ENCODE measurements at regions not wholly inside any gene's neighbourhood (a gene's known extent, or its start where the extent isn't known, plus 50 kb on each side); places are given as distances from the start of the nearest gene placed in this dataset.

DNA sequence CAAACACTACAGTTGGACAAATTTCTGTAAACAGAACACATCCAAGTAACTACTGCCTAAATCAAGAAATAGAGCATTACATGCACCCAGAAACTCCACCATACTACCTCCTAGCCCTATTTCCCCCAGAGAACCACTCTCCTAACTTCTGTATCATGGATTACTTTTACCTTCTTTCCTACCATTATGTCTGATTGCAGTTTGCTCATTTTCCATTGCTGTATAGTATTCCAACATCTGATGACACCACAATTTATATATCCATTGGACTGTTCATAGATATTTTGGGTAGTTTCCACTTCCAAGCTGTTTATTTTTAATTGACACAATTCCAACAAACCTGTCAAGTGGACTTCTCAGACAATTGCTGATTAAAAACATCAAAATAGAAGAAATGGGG lies 271.1 kb downstream of the CDC5L start:
- peaks cover 3% of the 10 kb centered on the region for H3K9me3 Mint-ChIP-seq

DNA sequence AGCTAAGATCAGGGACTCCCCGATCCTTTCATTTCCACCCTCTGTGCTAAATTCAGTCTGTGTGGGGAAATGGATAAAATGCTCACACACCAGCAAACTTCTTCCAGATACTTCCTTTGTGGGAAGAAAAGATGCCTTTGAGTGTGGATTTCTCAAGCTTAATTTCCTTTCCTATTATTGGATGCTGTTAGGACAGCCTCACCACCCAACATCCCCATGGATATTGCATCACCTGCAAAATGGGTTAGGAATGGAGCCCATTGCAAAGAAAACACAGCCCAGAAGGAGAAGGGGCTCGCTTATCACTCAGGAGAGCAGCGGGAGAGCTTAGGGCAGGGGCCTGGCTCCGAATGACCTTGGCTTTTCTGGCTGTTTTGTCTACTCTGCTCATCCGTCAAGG lies 272.2 kb downstream of the CDC5L start:
- peaks cover 15% of the 10 kb centered on the region for H3K4me1 Mint-ChIP-seq (ENCODE audit: low read depth)
- H3K27me3 Mint-ChIP-seq, result no peaks in the 10 kb centered on the region
- H3K9me3 Mint-ChIP-seq, result peaks cover 3% of the 10 kb centered on the region
- H3K36me3 Mint-ChIP-seq (ENCODE audit: low read depth), result no peaks in the 10 kb centered on the region
- H3K4me3 Mint-ChIP-seq, result no peak overlapping the region
- no peak overlapping the region for H3K27ac Mint-ChIP-seq

More for the DNA sequence above, 271.1 kb downstream of the CDC5L start:
- Mint-ChIP-seq H3K4me3 (no peak overlapping the region), H3K27ac (no peak overlapping the region), H3K36me3 (ENCODE audit: low read depth) (no peaks in the 10 kb centered on the region), H3K4me1 (ENCODE audit: low read depth) (peaks cover 19% of the 10 kb centered on the region), H3K27me3 (peaks cover 4% of the 10 kb centered on the region)

DNA sequence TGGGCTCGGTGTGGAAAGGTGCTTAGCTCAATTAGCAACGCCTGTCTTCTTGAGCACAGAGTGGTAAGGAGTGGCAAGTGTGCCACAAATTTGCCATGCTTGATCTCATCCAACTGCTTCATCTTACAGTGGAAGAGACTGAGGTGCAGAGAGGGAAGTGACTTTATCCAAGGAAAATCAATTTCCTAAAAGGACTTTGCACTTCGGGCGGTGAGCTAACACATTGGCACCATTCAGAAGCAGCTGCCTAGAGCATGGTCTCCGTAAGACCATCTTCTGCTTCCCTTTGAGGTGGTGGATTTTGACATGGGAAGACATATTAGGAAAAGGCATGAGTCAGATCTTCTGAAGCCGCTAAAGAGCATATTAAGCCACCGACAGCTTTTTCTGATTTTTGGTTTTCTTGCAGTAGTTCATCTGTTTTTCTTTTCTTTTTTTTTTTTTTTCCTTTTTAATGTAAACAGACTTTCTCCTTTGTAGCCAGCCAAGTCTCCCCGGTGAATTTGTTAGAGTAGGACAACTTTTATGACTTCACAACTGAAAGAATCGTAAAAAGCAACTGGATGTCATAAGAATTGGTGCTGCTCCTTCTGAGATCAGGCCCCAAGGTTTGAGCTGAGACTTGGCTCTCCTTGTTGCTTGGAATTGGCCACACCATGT lies 273.2 kb downstream of the CDC5L start:
- Mint-ChIP-seq H3K9me3 (peaks cover 3% of the 10 kb centered on the region), H3K27ac (no peak overlapping the region), H3K36me3 (ENCODE audit: low read depth) (no peaks in the 10 kb centered on the region), H3K27me3 (no peaks in the 10 kb centered on the region), H3K4me1 (ENCODE audit: low read depth) (peaks cover 8% of the 10 kb centered on the region), H3K4me3 (no peak overlapping the region)

DNA sequence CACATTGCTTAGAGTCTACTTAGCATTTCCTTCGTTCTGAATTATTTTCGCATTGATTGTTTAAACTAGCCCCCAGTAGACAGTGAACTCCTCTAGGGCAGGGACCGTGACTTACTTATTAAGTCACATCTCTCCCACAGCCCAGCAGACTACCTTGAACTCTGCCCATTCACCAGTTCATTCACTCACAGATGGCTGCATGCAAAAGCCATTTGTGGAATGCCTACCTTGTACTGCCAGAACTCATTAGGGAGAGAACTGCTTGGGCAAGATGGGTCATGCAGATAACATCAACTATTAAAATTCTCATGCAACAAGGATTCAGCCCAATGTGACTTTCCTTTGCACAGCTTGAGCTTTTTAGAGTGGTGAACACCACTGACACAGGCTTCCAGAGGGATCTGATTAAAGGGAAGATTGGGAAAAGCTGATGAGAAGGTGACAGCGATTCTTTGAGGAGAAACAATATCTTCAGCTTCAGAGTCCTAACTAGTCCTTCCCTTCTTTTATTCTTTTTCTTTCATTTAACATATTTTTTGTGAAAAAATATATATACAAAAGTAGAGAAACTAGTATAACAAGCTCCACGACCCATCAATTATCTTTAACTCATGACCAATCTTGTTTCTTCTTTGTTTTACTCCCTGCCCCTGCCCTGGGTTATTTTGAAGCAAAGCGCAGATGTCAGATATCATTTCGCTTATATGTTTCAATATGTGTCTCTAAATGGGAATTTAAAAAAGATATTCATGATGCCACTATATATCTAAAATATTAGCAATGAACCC lies 273.9 kb downstream of the CDC5L start:
- H3K27me3 Mint-ChIP-seq, result no peaks in the 10 kb centered on the region
- no peak overlapping the region for H3K4me3 Mint-ChIP-seq
- peaks cover 8% of the 10 kb centered on the region for H3K4me1 Mint-ChIP-seq (ENCODE audit: low read depth)
- peaks cover 3% of the 10 kb centered on the region for H3K9me3 Mint-ChIP-seq
- H3K27ac Mint-ChIP-seq, result no peak overlapping the region
- H3K36me3 Mint-ChIP-seq (ENCODE audit: low read depth), result no peaks in the 10 kb centered on the region

DNA sequence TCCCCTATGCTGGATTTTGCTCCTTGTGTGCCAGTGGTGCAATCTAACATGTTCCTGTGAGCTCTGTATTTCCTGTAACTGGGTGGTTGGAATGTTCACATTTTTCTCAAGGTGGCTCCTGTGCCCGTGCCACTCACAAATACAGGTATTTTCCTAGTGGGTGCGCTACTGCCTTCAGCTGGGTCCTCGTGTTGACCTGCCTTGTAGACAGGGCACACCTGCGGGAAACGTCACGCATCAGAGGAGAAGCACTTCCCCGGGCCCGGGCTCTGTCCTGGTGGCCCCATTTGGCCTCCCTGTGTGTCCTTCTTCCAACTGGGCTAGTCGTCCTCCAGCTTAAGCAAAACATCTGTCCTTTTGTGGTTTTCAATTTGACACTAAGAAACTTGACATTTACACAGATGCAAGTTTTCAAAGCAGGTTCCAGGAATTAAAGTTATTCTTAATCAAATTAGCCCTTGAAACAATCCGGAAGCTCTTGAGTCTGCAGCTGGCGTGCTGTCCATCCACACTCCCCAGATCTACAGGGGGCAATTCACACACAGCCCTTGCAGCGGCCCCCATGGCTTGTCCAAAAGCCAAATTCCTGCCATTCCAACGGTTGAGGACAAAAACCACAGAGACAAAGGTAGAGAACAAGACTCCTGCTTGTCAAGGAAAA lies 275.1 kb downstream of the CDC5L start:
- H3K4me1 Mint-ChIP-seq (ENCODE audit: low read depth), result peaks cover 8% of the 10 kb centered on the region
- no peaks in the 10 kb centered on the region for H3K27me3 Mint-ChIP-seq
- H3K36me3 Mint-ChIP-seq (ENCODE audit: low read depth), result no peaks in the 10 kb centered on the region
- H3K9me3 Mint-ChIP-seq, result peaks cover 3% of the 10 kb centered on the region
- no peak overlapping the region for H3K4me3 Mint-ChIP-seq
- H3K27ac Mint-ChIP-seq, result peak overlapping the region; percentile 53

DNA sequence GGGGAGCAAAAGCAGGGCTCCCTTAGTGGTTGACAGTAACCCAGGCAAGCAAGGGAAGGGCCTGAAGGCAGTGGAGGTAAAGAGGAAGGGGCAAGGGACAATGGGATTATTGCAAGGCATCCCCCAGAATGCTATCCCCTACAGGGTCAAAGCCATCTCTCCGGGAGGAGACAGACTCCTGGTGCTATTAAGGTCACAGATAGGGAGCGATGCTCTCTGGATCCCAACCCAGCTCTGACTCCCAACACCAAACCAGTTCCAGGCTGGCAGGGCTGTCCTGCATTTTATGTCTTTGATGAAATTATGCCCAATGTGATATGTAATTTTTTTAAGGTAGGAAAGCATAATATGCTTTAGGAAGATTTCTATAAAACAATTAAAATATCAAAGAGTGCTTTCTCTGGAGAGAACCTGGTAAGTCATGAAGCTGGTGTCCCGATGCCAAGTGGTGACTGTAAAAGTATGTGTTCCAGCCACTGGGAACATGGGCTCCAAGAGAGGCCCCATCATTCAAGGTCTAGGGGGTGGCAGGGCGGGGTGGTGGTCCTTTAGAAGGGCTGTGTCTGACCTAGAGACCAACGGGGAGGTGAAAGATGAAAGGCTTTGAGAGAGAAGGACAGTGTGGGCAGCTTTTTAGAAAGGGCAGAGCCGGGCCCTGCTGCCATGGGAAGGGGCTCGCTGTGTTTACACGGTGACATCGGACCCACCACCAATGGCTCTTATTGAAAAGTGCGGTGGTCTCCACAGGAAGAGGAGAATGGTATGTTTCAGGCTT lies 276.5 kb downstream of the CDC5L start:
- H3K9me3 Mint-ChIP-seq, result no peaks in the 10 kb centered on the region
- H3K27ac Mint-ChIP-seq, result no peak overlapping the region
- no peaks in the 10 kb centered on the region for H3K27me3 Mint-ChIP-seq
- no peaks in the 10 kb centered on the region for H3K36me3 Mint-ChIP-seq (ENCODE audit: low read depth)
- H3K4me1 Mint-ChIP-seq (ENCODE audit: low read depth), result peaks cover 8% of the 10 kb centered on the region
- no peak overlapping the region for H3K4me3 Mint-ChIP-seq

DNA sequence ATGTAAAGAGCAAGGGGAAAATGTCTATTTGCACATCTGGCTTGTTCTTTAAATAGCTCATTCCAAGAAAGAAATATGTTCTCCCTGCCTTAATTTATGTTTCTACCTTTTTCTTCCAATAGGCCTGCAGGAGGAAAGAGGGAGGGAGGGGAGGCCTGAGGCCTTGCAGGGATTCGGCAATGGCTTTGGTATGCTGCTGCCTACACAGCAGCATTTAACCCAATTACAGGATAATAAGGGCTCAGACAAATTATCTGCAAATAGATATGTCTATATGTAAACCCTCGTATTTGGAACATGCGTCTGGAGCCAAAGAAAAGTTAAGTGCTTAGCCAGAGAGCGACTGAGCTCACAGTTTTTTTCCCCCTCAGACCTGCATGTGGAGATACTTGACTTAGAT lies 277.2 kb downstream of the CDC5L start:
- no peak overlapping the region for H3K27ac Mint-ChIP-seq
- no peaks in the 10 kb centered on the region for H3K27me3 Mint-ChIP-seq
- H3K4me1 Mint-ChIP-seq (ENCODE audit: low read depth), result peaks cover 8% of the 10 kb centered on the region
- no peak overlapping the region for H3K4me3 Mint-ChIP-seq
- no peaks in the 10 kb centered on the region for H3K9me3 Mint-ChIP-seq
- H3K36me3 Mint-ChIP-seq (ENCODE audit: low read depth), result no peaks in the 10 kb centered on the region

DNA sequence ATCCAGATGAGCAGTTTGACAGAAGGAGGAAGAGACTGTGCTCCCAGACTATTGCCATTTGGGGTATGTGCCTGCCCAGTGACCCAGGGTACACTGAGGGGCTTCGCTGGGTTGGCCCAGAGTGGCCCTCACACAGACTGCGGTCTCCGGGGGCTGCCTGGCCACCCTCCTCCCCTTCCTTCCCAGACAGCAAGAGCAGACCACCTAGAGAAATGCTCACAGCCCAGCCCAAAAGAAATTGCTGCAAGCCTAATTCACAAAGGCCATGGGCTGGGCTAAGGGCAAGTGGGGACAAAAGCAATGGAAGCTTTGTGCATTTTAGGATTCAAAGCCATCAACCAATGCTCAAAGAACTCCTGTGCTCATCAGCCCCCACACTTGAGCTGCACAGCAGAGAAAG lies 277.6 kb downstream of the CDC5L start:
- Mint-ChIP-seq H3K4me1 (ENCODE audit: low read depth) (peaks cover 8% of the 10 kb centered on the region), H3K27ac (no peak overlapping the region)

DNA sequence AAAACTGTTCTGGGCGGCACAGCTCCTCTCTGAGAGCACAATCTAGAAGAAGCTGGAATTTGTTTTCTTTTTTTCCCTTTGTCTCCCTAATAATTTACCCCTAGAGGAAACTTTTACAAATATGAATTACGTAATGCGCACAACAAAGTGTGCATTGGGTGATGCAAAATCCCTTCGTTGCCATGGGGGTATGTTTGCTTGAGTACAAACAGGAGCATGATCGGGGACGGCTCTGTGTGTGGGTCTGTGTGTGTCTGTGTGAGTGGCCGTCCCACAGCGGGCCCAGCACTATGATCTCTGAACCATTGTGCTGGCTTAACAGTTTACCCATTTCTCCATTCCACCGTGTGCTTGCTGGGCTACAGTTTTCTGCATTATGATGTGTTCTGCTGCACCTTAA lies 278.2 kb downstream of the CDC5L start:
- Mint-ChIP-seq H3K36me3 (ENCODE audit: low read depth) (no peaks in the 10 kb centered on the region), H3K4me1 (ENCODE audit: low read depth) (peaks cover 8% of the 10 kb centered on the region), H3K4me3 (no peak overlapping the region), H3K27ac (no peak overlapping the region), H3K27me3 (no peaks in the 10 kb centered on the region), H3K9me3 (no peaks in the 10 kb centered on the region)

More for the DNA sequence above, 277.6 kb downstream of the CDC5L start:
- Mint-ChIP-seq H3K27me3 (no peaks in the 10 kb centered on the region), H3K36me3 (ENCODE audit: low read depth) (no peaks in the 10 kb centered on the region), H3K4me3 (no peak overlapping the region), H3K9me3 (no peaks in the 10 kb centered on the region)

DNA sequence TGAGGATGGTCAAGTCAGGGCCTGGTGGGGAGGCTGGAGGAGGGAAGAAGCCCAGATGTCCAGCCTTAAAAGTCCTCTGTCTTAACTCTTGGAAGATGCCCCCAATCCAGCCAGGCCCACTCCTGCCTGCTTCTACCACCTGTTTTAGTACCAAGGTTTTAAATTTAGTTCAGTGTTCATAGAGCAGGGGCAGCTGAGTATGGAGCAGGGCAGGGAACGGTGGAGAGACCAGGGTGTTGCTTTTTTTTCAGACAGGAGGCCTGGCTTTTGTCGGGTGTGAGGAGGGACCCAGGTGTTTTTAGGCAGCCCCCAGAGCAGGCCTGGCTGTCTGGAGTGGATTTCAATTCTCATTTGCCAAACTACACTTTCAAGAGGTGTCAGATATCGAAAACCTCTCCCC lies 278.8 kb downstream of the CDC5L start:
- H3K9me3 Mint-ChIP-seq, result no peaks in the 10 kb centered on the region
- no peaks in the 10 kb centered on the region for H3K27me3 Mint-ChIP-seq
- H3K4me1 Mint-ChIP-seq (ENCODE audit: low read depth), result peaks cover 8% of the 10 kb centered on the region
- no peak overlapping the region for H3K27ac Mint-ChIP-seq
- no peaks in the 10 kb centered on the region for H3K36me3 Mint-ChIP-seq (ENCODE audit: low read depth)
- no peak overlapping the region for H3K4me3 Mint-ChIP-seq

DNA sequence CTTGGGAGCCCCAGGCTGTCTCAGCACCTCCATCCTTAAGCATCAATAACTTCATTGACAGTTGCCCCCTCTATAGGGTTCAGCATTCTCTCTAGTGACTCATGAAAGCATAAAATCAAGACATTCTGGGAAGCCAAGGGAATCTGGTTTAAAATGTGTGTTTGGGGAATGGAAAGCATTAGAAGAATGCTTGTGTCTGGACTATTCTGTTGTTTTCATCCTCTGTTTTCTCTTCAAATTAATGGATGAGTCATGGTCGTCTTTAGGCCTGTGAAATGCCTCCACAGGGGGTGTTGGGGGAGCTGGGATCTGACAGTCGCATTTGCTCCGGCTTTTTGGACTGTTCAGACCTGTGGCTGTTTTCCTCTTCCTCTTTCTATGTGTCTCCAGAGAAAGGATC lies 279.7 kb downstream of the CDC5L start:
- no peaks in the 10 kb centered on the region for H3K27me3 Mint-ChIP-seq
- H3K9me3 Mint-ChIP-seq, result no peaks in the 10 kb centered on the region
- no peaks in the 10 kb centered on the region for H3K36me3 Mint-ChIP-seq (ENCODE audit: low read depth)
- no peak overlapping the region for H3K27ac Mint-ChIP-seq
- H3K4me1 Mint-ChIP-seq (ENCODE audit: low read depth), result peaks cover 8% of the 10 kb centered on the region
- no peak overlapping the region for H3K4me3 Mint-ChIP-seq

DNA sequence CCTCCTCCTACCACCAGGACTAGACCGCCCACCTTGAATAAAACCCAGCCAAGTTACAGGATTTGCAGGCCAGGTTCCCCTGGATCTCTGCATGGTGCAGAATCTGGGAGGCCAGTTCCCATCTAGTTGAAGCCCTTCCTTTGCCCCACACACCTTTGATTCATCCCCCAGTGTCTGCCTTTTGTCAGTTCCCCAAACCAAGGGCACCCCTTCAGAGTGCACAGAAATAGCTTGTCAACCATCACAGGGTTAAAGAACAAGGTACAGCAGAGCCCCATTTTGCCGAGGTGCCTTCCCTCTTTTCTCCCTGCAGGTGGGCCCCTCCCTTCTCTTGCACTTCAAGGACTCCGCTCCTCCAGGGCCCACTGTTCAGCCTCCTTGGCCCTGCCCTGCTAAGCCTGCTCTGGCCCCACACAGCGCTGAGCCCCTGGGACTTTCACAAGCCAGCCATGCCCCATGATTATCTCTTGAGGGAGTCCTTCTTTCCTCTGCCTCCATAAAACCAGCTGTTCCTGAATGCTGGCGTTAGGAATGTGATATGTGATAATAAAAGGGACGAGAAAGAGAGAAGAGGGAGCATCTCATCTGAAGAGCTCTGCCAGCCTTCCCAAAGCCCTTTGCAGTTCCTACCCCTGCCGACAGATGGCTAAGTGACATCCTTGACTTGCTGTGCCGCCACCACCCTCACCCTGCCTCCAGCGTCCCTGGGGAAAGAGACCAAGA lies 280.3 kb downstream of the CDC5L start:
- Mint-ChIP-seq H3K36me3 (ENCODE audit: low read depth) (no peaks in the 10 kb centered on the region), H3K4me3 (no peak overlapping the region), H3K4me1 (ENCODE audit: low read depth) (peaks cover 2% of the 10 kb centered on the region), H3K27ac (peak overlapping the region; percentile 19), H3K9me3 (no peaks in the 10 kb centered on the region), H3K27me3 (no peaks in the 10 kb centered on the region)

DNA sequence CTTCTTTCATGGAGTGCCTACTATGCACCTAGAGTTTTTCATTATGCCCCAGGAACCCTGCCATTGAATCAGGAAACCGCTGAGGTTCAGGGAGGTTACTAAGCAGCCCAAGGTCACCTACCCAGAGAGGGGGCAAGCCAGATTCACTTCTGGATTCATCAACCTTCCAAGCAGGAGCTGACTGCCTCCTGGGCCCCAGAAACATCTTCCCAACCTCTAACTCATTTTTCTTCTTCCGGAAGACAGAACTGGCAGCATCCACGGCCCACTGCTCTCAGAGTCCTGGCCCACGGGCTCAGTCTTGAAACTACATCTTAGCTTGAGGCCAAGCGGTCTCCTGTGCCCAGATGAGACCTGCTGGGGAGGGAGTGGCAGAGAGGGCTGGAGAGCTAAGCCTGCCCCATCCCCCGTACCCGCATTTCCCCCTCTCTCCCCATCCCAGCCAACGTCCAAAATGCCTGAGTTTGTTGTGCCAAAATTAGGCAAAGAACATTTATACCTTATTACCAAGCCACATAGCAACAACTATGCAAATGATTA lies 281.0 kb downstream of the CDC5L start:
- Mint-ChIP-seq H3K4me3 (no peak overlapping the region), H3K4me1 (ENCODE audit: low read depth) (no peaks in the 10 kb centered on the region), H3K27ac (no peak overlapping the region)

More for the DNA sequence above, 281.0 kb downstream of the CDC5L start:
- Mint-ChIP-seq H3K9me3 (no peaks in the 10 kb centered on the region), H3K36me3 (ENCODE audit: low read depth) (no peaks in the 10 kb centered on the region), H3K27me3 (no peaks in the 10 kb centered on the region)

Measured in stimulated activated naive CD8-positive, alpha-beta T cell treated with anti-CD3 and anti-CD28 coated beads, Interleukin-15, Interleukin-2, amounts not matched to agents 100 ng/mL and 50 ng/mL, for 24 hours (primary cell).